Liver (tissue), 8 donors: ENCODE measurements at regions not wholly inside any gene's neighbourhood (a gene's known extent, or its start where the extent isn't known, plus 50 kb on each side); places are given as distances from the start of the nearest gene placed in this dataset.

Experiments used
- DNase-seq: peaks from one replicate; pipeline ENCODE4 v3.0.0-alpha.2; 2017; ENCODE audit warnings: low spot score
- H3K27ac ChIP-seq, 2 donors: one replicate each; pipeline ENCODE4 v1.7.0; 2013; ENCODE audit warnings: inconsistent platforms in 2 of 2, low read length in 2 of 2, control low read depth in 1 of 2, low read depth in 1 of 2, mild to moderate bottlenecking in 1 of 2
- H3K27me3 ChIP-seq, 4 donors: one replicate each; pipeline versions ENCODE4 v1.6.1 to v1.7.0; 2013; ENCODE audit warnings: low read length in 3 of 4, inconsistent platforms in 1 of 4, mild to moderate bottlenecking in 1 of 4, moderate library complexity in 1 of 4; ENCODE audit not compliant: control insufficient read depth in 4 of 4, insufficient read depth in 4 of 4
- H3K36me3 ChIP-seq, 4 donors: one replicate each; pipeline versions ENCODE4 v1.6.1 to v1.7.0; 2013; ENCODE audit warnings: low read length in 3 of 4, mild to moderate bottlenecking in 3 of 4, low read depth in 1 of 4, moderate library complexity in 1 of 4; ENCODE audit not compliant: control insufficient read depth in 4 of 4, insufficient read depth in 3 of 4
- H3K4me1 ChIP-seq, 4 donors: one replicate each; pipeline versions ENCODE4 v1.6.1 to v1.7.0; 2013; ENCODE audit warnings: low read length in 3 of 4, mild to moderate bottlenecking in 3 of 4, moderate library complexity in 1 of 4; ENCODE audit not compliant: control insufficient read depth in 4 of 4, insufficient read depth in 4 of 4
- H3K4me3 ChIP-seq, 3 donors: one replicate each; pipeline versions ENCODE4 v1.6.1 to v1.7.0; 2013; ENCODE audit warnings: low read length in 3 of 3, control low read depth in 1 of 3, low read depth in 1 of 3, mild to moderate bottlenecking in 1 of 3
- H3K9ac ChIP-seq, 2 donors: one replicate each; pipeline ENCODE4 v1.7.0; 2013; ENCODE audit warnings: low read length in 2 of 2, mild to moderate bottlenecking in 2 of 2, moderate library complexity in 2 of 2, control low read depth in 1 of 2, low read depth in 1 of 2
- H3K9me3 ChIP-seq, 4 donors: one replicate each; pipeline versions ENCODE4 v1.6.1 to v1.7.0; 2013; ENCODE audit warnings: low read length in 3 of 4; ENCODE audit not compliant: control insufficient read depth in 4 of 4
- FOXA1 ChIP-seq: IDR thresholded peaks from 2 replicates; pipeline ENCODE4 v1.6.1; 2016; ENCODE audit warnings: antibody characterized with exemption
- FOXA2 ChIP-seq: IDR thresholded peaks from 2 replicates; pipeline ENCODE4 v1.6.1; 2016; ENCODE audit warnings: antibody characterized with exemption
- GABPA ChIP-seq, 2 donors: IDR thresholded peaks in 1 of 2; conservative IDR thresholded peaks in 1 of 2; 2 replicates each; pipeline ENCODE4 v1.6.1; 2016; ENCODE audit warnings: antibody characterized with exemption in 2 of 2, mild to moderate bottlenecking in 1 of 2, moderate library complexity in 1 of 2
- HNF4A ChIP-seq, 2 donors: conservative IDR thresholded peaks; 2 replicates each; pipeline ENCODE4 v1.6.1; 2016; ENCODE audit warnings: antibody characterized with exemption in 2 of 2, mild to moderate bottlenecking in 2 of 2
- HNF4G ChIP-seq: IDR thresholded peaks from 2 replicates; pipeline ENCODE4 v1.6.1; 2016; ENCODE audit warnings: antibody characterized with exemption
- JUND ChIP-seq, 2 donors: IDR thresholded peaks; 2 replicates each; pipeline ENCODE4 v1.6.1; 2016; ENCODE audit warnings: antibody characterized with exemption in 2 of 2
- NR2F2 ChIP-seq: IDR thresholded peaks from 2 replicates; pipeline ENCODE4 v1.6.1; 2016; ENCODE audit warnings: antibody characterized with exemption
- RAD21 ChIP-seq, 2 donors: IDR thresholded peaks; 2 replicates each; pipeline ENCODE4 v1.6.1; 2016; ENCODE audit warnings: antibody characterized with exemption in 2 of 2, mild to moderate bottlenecking in 2 of 2
- RXRA ChIP-seq, 2 donors: IDR thresholded peaks; 2 replicates each; pipeline ENCODE4 v1.6.1; 2017 to 2018; ENCODE audit warnings: antibody characterized with exemption in 2 of 2, mild to moderate bottlenecking in 1 of 2
- SP1 ChIP-seq: IDR thresholded peaks from 2 replicates; pipeline ENCODE4 v1.6.1; 2018; ENCODE audit warnings: antibody characterized with exemption, mild to moderate bottlenecking
- YY1 ChIP-seq: IDR thresholded peaks from 2 replicates; pipeline ENCODE4 v1.6.1; 2016; ENCODE audit warnings: antibody characterized with exemption, mild to moderate bottlenecking
- WGBS: extraction: QIAGEN DNeasy Blood & Tissue Kit; methylation state at CpG from one replicate; pipeline ENCODE4 v1.1.7; 2013; 5-methylcytosine and 5-hydroxymethylcytosine counted together
- TF ChIP-seq, protein P1 (sequence below): IDR thresholded peaks from 2 replicates; pipeline ENCODE4 v1.6.1; 2016; ENCODE audit warnings: antibody characterized with exemption
- TF ChIP-seq, protein P2 (sequence below): IDR thresholded peaks from 2 replicates; pipeline ENCODE4 v1.6.1; 2016; ENCODE audit warnings: antibody characterized with exemption, mild to moderate bottlenecking
- TF ChIP-seq, protein P3 (sequence below): IDR thresholded peaks from 2 replicates; pipeline ENCODE4 v1.6.1; 2016; ENCODE audit warnings: antibody characterized with exemption
- TF ChIP-seq, protein P4 (sequence below): fragments of 150-350 bp; IDR thresholded peaks from 2 replicates; pipeline ENCODE4 v1.5.1; 2017; ENCODE audit warnings: improper control_type of control experiment, low read depth, low read length; ENCODE audit not compliant: missing input control
- donor health status: healthy.
- donor health status: healthy.
- donor health status: healthy.
- donor health status: healthy.
- donor health status: healthy.

DNA sequence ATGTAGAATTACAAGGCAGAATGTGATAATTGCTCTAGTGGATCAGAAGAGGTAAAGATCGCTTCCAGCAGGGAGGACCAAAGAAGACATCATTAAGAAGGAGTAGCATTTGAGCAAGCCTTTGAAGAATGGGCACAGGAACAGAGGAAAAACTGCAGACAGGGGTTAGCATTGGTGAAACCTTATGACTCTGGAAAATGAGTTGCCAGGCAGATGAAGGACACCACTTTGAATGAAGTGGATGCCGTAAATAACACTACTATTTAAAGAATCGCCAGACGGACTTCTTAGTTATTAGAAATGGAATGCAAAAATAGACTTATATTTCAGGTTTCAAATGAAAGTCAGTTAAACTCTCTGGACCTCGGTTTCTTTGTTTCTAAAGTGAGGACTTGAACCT, 727.7 kb downstream of the USP25 start:
- Histone ChIP-seq H3K36me3 (no peaks in the 10 kb centered on the region), H3K9me3 (no peaks in the 10 kb centered on the region), H3K27ac (no peak overlapping the region), H3K9ac (no peak overlapping the region), H3K4me1 (peaks cover 0 to 9% (median 6%) of the 10 kb centered on the region in 4 donors), H3K4me3 (no peak overlapping the region), H3K27me3 (no peaks in the 10 kb centered on the region)
- no peak for TF ChIP-seq GABPA (IDR thresholded peaks at IDR 0.05 in 1 of 2, conservative IDR thresholded peaks at IDR 0.05 in 1 of 2)
- no peak for TF ChIP-seq SP1
- 94% methylated on average over 5 of the region's 5 CpGs for WGBS
- DNase-seq: no peak

DNA sequence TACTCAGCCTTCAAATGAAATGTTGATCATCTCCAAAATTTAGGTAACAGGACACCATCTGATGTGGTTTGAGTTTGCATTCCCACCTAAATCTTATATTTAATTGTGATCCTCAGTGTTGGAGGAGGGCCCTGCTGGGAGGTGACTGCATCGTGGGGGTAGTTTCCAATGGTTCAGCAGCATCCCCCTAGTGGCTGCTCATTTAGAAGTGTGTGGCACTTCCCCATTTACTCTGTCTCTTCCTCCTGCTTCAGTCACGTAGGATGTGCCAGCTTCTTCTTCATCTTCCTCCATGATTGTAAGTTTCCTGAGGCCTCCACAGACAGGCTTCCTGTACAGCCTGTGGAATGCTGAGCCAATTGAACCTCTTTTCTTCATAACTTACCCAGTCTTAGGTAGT, 731.2 kb downstream of the USP25 start:
- Histone ChIP-seq H3K36me3 (no peaks in the 10 kb centered on the region), H3K27me3 (no peaks in the 10 kb centered on the region), H3K9ac (no peak overlapping the region), H3K4me3 (no peak overlapping the region), H3K9me3 (no peaks in the 10 kb centered on the region), H3K4me1 (peaks cover 0 to 5% (median 2%) of the 10 kb centered on the region in 4 donors), H3K27ac (no peak overlapping the region)
- no peak for DNase-seq
- TF ChIP-seq, protein P1, sequence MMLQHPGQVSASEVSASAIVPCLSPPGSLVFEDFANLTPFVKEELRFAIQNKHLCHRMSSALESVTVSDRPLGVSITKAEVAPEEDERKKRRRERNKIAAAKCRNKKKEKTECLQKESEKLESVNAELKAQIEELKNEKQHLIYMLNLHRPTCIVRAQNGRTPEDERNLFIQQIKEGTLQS: no peak
- TF ChIP-seq SP1: no peak
- no peak for TF ChIP-seq NR2F2
- TF ChIP-seq RAD21 (IDR thresholded peaks at IDR 0.05): no peak
- TF ChIP-seq, protein P2, sequence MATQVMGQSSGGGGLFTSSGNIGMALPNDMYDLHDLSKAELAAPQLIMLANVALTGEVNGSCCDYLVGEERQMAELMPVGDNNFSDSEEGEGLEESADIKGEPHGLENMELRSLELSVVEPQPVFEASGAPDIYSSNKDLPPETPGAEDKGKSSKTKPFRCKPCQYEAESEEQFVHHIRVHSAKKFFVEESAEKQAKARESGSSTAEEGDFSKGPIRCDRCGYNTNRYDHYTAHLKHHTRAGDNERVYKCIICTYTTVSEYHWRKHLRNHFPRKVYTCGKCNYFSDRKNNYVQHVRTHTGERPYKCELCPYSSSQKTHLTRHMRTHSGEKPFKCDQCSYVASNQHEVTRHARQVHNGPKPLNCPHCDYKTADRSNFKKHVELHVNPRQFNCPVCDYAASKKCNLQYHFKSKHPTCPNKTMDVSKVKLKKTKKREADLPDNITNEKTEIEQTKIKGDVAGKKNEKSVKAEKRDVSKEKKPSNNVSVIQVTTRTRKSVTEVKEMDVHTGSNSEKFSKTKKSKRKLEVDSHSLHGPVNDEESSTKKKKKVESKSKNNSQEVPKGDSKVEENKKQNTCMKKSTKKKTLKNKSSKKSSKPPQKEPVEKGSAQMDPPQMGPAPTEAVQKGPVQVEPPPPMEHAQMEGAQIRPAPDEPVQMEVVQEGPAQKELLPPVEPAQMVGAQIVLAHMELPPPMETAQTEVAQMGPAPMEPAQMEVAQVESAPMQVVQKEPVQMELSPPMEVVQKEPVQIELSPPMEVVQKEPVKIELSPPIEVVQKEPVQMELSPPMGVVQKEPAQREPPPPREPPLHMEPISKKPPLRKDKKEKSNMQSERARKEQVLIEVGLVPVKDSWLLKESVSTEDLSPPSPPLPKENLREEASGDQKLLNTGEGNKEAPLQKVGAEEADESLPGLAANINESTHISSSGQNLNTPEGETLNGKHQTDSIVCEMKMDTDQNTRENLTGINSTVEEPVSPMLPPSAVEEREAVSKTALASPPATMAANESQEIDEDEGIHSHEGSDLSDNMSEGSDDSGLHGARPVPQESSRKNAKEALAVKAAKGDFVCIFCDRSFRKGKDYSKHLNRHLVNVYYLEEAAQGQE: no peak
- TF ChIP-seq HNF4G: no peak
- no peak for TF ChIP-seq RXRA (IDR thresholded peaks at IDR 0.05)
- TF ChIP-seq, protein P3, sequence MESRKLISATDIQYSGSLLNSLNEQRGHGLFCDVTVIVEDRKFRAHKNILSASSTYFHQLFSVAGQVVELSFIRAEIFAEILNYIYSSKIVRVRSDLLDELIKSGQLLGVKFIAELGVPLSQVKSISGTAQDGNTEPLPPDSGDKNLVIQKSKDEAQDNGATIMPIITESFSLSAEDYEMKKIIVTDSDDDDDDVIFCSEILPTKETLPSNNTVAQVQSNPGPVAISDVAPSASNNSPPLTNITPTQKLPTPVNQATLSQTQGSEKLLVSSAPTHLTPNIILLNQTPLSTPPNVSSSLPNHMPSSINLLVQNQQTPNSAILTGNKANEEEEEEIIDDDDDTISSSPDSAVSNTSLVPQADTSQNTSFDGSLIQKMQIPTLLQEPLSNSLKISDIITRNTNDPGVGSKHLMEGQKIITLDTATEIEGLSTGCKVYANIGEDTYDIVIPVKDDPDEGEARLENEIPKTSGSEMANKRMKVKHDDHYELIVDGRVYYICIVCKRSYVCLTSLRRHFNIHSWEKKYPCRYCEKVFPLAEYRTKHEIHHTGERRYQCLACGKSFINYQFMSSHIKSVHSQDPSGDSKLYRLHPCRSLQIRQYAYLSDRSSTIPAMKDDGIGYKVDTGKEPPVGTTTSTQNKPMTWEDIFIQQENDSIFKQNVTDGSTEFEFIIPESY: no peak
- TF ChIP-seq, protein P4, sequence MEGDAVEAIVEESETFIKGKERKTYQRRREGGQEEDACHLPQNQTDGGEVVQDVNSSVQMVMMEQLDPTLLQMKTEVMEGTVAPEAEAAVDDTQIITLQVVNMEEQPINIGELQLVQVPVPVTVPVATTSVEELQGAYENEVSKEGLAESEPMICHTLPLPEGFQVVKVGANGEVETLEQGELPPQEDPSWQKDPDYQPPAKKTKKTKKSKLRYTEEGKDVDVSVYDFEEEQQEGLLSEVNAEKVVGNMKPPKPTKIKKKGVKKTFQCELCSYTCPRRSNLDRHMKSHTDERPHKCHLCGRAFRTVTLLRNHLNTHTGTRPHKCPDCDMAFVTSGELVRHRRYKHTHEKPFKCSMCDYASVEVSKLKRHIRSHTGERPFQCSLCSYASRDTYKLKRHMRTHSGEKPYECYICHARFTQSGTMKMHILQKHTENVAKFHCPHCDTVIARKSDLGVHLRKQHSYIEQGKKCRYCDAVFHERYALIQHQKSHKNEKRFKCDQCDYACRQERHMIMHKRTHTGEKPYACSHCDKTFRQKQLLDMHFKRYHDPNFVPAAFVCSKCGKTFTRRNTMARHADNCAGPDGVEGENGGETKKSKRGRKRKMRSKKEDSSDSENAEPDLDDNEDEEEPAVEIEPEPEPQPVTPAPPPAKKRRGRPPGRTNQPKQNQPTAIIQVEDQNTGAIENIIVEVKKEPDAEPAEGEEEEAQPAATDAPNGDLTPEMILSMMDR: no peak
- no peak for TF ChIP-seq HNF4A (conservative IDR thresholded peaks at IDR 0.05)
- no peak for TF ChIP-seq YY1
- no peak for TF ChIP-seq GABPA (IDR thresholded peaks at IDR 0.05 in 1 of 2, conservative IDR thresholded peaks at IDR 0.05 in 1 of 2)
- TF ChIP-seq JUND (IDR thresholded peaks at IDR 0.05): no peak
- no peak for TF ChIP-seq FOXA1
- no peak for TF ChIP-seq FOXA2
- WGBS: 83% methylated on average over 2 of the region's 2 CpGs
